ENCODE measurements at regions not wholly inside any gene's neighbourhood (a gene's known extent, or its start where the extent isn't known, plus 50 kb on each side); places are given as distances from the start of the nearest gene placed in this dataset.

- TF ChIP-seq ZNF70 (CRISPR knock-in tag; IDR thresholded peaks at IDR 0.05) (no peak), RARB (CRISPR knock-in tag; IDR thresholded peaks at IDR 0.05) (no peak), PPARA (CRISPR knock-in tag; IDR thresholded peaks at IDR 0.05; ENCODE audit: borderline replicate concordance) (no peak)
These were observed 284.2 kb downstream of the C3orf38 start for GRCh38 chr3:88434001-88434400.

Data from SK-N-SH treated with all-trans-retinoic acid at 6 μM for 48 hours (cell line).